PFSK-1 (cell line): ENCODE measurements at regions not wholly inside any gene's neighbourhood (a gene's known extent, or its start where the extent isn't known, plus 50 kb on each side); places are given as distances from the start of the nearest gene placed in this dataset.

ENCODE experiments used
- FOXP2 ChIP-seq: optimal IDR thresholded peaks from 2 replicates; pipeline ENCODE3; 2011; ENCODE audit warnings: borderline replicate concordance, control low read depth, inconsistent platforms; ENCODE audit not compliant: insufficient read depth; ENCODE audit errors: extremely low read length, extremely low read depth
- REST ChIP-seq, 2 experiments: IDR thresholded peaks; 2 replicates each; pipeline versions ENCODE4 v1.6.1 to v1.8.0; 2011 to 2012; ENCODE audit warnings: low read depth in 2 of 2, low read length in 2 of 2, control low read depth in 1 of 2, inconsistent platforms in 1 of 2, mild to moderate bottlenecking in 1 of 2, moderate library complexity in 1 of 2; ENCODE audit not compliant: insufficient read depth in 1 of 2

GRCh38 chr17:53316073-53316472 lies 506.7 kb upstream of the KIF2B start:
- TF ChIP-seq REST (IDR thresholded peaks at IDR 0.05; ENCODE audit: insufficient read depth in 1 of 2, low read depth in 2 of 2, low read length in 2 of 2) (no peak), FOXP2 (no peak)
